Activated gamma-delta T cell (primary cell): ENCODE measurements at regions not wholly inside any gene's neighbourhood (a gene's known extent, or its start where the extent isn't known, plus 50 kb on each side); places are given as distances from the start of the nearest gene placed in this dataset.

Experiments
- DNase-seq: peaks from one replicate; lab custom pipeline; 2025; lab: John Stamatoyannopoulos, UW

DNA sequence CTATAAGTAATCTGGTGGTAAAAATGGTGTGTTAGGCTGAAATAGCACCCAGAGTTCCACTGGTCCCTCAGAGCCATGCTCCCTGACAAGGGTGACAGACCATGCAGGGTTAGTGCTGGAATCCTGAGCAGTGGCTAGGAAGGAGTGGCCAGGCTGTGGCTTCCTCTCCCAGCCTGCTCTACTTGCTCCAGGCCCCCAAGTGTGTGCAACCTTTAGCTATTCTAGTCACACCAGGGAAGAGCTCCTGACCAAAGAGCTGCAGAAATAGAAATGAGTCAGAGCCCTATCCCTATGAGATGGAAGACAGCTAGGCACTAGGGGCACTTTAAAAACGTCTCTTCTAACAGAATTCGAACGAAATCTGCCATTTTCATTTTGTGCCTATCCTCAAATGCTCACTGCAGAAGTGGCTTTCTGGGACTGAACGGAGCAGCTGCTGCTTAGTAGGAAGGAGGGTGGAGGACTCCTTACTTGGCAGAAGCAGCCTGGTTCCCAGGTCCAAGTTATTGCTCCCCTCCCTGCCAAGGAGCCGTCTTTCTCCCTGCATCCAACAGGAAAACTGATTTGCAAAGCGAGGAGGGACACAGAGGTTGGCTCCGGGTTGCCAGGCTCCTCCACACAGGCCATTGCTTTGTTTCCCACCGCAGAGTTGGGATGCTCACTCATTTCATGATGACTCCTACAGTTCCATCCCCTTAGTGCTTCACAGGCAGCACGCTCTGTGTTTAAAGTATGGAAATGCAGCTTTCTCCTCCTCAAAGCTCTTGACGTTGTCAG is 754.5 kb downstream of the C6orf118 start:
- no peak for DNase-seq

DNA sequence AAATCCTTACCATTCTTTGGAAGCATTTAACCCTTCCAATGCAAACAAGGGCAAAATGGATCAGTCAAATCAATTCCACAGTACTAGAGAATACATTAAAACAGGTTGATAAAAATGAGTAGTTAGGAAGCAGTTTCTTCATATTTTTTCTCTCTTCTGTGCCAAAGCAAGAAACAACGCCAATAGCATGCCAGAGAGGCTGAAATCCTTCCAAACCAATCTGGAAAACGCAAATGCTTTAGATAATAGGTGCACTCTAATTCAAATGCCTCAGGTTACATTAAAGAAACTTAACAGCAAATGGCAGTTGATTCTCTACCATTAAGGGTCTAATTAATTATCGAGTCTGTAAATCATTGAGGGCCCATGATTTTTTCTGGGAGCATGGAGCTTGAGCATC is 755.2 kb downstream of the C6orf118 start:
- no peak for DNase-seq

DNA sequence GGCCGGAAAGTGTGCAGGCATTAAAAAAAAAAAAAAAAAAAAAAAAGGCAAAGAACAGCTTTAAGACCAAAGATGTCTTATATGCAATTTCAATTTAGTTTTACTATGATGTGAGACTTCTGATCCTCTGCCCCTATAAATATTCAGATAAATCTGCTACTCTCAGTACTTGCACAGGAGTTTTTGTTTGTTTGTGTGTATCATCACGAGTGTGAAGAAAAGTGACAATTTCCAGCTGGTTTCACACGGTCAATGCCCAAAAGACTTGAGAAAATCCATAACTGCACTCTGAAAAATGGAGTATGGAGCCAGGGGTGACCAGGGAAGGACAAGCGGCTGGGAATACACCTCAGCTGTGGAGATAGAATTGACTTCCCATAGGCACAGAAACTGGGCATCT is 757.7 kb downstream of the C6orf118 start:
- no peak for DNase-seq

DNA sequence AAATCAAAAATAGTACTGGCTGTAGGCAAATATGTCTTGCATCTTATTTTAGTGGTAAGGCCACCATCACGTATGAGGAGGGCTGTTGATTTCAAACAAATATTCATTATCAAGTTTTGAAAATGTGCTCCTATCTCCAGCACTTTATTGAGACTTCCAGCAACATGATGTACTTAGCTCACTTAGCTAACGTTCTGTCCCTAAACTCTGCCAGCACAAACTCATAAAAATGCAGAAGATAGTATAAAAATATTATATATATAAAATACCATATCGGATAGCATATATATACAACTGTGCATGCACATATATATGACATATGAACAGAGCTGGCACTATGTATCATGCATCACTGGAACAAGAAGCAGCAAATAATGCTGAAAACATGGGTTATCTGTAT is 762.3 kb downstream of the C6orf118 start:
- DNase-seq: no peak

DNA sequence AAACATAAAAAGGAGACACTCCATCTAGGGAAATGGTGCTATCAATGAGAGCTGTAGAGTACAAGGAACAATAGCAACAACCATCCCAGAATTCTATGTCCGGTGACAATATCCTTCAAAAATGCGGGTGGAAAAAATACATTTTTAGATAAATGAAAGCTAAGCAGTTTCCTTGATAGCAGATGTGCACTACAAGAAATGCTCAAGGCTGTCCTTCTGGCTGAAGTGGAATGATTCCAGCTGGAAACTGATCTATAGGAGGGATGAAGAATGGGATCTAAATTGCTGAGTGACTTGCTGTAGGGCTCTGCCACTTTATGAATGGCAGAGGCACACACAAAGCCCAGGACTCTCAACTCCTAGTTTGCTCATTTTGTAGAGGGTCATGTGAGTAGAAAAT is 763.1 kb downstream of the C6orf118 start:
- no peak for DNase-seq

DNA sequence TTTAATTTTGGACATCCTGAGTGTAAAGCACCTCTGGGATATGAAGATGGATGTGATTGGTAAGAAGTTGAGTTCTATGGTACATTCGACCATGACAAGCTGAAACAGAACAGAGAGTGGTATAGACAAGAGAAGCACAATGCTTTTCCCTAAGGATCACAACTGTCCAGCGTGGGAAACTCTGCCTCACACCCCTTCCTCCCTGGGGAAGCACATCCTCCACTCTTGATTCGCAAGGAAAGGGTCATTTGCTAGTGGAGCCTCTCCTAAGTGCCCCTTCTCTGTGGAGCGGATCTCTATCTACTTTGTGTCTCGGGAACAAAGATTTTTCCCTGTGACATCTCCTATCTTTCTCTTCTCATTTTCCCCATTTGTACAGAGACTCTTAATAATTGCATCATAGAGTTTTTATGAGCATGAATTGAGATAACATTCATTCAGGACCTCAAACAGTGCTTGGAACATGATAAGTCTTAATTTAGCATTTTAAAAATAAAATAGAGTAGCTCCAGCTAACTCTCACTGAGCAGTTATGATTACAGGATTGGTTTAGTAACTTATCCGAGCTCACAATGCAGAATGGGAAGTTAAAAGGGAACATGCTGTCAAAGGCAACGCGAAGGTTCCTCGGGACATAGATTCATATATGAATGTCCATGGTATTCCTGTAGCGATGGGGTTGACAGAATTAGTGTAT is 775.2 kb downstream of the C6orf118 start:
- no peak for DNase-seq

DNA sequence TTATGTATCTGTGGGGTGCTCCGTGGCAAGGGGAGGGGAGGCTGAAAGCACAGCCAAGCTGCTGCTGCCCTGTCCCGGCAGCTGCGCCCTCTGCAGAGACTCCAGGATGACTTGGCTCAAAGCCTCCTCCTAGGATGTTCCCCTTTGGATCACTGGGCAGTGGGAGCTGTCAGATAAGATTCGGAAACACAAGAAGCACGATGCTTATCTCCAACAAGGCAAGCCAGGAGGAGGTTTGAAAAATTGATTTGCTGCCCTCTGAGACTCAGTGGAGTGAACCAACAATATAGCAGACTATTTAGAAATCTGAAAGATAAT is 776.4 kb downstream of the C6orf118 start:
- DNase-seq: no peak

DNA sequence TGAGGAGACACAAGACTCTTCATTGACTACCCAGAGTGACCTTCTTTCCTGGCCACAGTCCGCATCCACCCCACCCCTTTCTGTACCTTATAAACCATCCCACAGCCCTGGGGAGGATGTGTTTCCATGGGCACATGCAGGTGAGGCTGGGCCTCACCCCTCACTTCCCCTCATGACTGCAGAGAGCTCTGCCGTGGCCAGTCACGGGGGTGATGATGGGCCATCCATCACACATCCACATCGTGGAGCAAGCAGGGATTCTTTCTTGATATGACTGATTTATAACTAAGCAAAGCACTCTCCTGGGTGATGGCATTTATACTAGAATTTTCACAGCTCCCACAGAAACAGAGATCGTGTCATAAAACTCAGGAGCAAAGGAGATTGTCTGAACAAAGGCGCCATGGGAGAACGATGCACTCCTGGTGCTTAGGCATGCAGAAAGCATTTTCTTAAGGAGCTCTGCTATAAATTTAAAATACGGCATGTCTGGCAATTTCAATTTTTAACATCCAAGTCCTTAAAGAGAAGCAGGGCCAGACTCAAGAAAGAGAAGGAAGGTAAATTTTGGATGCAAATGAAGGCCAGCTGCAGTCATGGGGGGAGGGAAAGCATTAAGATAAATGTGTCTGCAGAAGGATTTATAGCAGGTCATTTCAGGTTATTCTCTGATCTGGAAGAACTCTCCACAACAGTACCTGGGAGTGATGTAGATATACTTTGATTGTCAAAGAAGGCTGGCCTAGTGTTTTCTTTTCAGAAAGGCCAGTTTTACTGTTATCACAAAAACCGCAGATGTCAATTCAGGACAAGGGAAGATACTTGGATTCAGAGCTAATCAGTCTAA is 777.0 kb downstream of the C6orf118 start:
- no peak for DNase-seq

DNA sequence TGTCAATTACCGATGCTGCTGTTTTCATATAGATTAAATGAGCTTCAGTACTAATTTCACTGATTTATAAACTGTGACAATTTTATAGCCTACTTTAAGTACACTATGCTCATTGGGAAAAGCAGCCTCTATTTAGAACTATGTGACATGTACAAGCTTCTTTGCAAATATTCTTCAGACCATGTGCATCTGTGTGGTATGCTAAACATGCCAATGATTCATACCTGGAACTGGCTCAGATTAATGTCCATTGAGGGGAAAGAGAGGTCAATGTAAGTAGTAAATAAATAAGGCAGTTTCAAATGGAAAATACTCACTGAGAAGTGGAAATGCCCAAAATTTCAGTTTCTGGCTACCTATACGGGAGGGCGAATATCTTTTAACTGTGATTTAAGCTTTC is 777.7 kb downstream of the C6orf118 start:
- no peak for DNase-seq

DNA sequence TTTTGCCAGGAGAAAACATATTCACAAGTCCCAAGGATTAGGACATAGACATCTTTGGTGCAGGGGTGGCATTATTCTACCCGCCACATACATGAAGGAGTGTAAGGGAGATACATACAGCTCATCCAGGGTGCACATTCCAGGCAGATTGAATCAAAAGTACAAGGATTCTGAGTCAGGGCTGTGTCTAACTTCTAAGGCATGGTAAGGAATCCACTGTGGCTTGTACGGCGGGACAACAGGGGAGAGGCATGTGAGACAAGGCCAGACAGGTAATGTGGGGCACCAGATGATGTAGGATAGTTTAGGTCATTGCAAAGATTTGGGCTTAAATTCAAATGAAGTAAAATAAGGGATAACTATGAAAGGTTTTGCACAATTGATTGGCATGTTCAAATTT is 780.9 kb downstream of the C6orf118 start:
- DNase-seq: no peak

DNA sequence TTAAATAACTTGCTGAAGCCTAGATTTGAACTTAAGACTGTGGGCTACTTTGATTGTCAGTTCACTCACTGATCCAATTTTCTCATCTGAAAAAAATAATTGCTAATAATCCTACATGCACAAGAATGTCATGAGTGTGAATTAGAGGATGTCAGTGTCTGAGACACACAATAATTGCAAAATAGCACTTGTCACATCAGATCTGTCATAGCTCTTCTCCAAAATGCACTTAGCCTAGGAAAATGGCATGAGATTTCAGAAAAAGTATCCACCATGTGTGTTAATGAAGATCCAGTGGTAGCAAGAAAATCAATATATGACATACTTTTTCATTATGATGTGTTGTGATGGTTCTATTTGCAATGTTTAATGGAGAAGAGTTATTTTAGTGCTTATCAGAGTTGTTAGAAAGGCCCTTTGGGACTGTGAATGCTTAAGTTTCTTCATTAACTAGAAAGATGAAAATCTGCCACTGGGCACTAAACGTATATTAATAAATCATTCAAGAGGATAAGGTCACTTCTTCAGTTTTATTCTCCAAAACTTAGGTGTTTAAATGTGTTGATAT is 786.2 kb downstream of the C6orf118 start:
- DNase-seq: no peak

DNA sequence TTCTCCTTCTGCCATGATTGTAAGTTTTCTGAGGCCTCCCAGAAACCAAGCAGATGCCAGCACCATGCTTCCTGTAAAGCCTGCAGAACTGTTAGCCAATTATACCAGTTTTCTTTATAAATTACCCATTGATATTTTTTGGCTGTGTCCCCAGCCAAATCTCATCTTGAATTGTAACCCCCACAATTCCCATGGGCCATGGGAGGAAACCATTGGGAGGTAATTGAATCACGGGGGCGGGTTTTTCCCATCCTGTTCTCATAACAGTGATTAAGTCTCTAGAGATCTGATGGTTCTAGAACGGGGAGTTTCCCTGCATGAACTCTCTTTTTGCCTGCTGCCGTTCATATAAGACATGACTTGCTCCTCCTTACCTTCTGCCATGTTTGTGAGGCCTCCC is 788.5 kb downstream of the C6orf118 start:
- DNase-seq: no peak

DNA sequence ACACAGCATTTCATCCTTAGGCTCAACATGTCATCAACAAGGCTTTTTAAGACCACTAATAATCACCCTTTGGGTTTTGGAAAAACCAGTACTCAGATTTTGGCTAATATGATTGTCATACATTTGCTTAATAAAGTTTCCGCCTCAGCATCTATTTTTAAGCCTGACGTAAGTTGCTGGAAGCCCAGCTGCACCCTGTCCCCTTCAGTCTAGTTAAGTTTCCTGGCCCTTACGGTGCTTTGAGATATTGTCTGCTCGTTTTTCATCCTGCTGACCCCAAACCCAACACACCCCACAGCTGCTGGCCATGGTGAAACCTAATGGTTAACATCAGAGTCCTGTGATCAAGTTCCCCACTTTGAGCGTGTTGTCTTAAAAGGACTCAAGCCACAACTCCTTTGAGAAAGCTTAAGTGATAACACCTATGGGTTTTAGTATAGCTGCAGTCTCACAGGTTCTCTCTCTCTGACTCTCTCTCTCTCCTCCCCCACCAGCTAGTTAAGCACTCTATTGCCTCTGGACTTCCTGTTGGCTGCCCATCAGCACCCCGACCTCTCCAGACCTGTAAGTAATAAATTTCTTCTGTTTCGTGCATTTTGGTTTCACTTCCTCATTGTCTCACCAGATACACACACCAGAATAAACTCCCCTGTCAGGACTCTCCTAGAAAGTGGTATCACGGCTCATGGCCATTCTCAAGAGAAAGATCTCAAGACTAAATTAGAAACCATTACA is 802.0 kb downstream of the C6orf118 start:
- no peak for DNase-seq

DNA sequence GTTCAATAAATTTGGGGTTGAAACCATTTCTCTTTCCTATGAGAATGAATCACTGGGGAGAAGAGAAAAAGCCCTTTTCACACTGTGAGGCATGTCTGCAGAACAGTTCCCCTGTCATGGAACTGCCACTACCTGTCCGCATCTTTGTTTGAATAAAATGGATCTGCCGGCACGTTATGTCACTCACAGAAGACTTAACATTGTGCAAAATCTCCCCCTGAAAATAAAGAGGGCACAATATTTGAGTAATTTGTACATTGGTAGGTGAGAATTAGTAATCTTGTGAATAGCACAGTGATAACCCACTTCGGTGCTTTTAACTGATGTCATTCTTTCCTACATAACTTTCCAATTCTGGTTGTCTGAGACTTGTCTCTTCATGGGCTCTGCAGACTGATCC is 804.0 kb downstream of the C6orf118 start:
- DNase-seq: no peak

DNA sequence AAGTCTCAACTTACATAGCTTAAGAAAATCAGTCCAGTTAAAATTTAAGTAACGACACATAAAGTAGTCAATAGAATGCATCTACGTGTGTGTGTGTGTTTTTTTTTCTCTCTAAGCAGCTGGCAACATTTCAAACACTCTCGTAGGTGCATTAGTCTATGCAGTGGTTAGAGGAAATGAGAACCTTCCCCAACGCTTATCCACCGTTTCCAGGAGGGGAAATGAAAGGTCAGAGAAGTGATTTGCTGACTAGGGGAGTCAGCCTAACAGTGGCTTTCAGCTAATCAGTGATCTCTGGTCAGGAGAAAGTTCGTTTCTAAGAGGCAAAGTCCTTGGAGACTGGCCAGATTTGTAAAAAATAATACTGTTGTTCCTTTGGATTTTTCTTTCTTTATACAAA is 806.6 kb downstream of the C6orf118 start:
- no peak for DNase-seq

DNA sequence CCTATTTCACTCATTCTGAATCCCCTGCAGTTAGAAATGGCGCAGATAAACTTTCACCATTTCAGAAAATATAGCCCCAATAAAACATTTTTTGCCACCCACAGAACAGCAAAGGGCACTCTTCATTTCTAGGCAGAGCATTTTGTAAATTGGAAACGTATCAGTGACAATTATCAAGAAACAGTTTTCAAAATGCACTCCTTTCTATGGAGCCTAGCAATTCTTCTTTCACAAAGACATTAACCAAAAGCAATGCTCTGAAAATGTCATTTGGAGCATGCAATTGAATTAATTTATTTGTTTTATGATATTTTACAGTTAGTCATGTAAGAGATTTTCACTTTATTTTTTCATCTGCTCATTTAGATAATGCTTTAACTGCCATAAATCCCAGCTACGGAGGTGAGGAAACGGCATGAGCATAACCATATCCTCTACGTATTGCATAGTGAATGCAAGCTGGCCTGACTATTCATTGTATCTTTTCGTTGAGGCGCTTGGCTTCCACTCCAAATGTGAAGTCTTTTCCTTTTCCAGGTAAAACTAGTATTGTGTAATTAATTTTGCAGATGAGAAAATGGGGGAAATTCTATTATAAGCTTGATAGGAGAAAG is 813.4 kb downstream of the C6orf118 start:
- DNase-seq: no peak

DNA sequence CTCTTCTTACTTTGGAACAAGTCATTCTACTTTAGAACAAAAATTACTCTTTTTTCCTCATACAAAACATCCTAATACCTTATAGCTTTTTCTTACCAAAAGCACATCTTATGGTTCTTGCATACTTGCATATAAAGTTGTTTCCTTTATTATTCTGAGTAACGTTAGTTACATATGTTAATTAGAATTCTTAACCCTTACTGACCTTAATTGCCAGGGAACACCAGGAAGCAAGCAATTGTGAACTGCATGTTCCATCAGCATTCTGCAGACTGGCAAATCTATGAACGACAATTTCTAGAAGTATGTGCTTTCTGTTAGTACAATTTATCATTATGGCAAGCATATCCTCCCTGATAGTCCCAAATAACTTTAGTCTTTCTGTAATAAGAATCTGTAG is 831.0 kb downstream of the C6orf118 start:
- DNase-seq: no peak

DNA sequence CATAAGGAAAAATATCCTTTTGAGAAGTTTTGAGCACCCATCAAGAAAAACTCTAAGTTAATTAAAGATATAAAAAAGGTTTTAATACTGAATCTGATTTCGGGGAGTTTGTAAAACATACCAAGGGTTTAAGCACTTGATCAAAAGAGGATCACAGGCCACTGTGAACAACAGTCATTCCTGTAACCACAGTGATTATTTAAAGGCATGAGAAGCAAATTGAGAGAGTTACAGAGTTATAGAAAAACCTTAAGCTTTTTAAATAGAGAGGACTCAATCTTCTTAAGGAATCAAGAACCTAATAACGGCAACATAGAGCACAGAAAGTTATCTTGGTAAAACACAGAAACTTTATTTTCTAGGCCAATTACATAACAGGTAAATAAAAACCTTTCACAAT is 831.6 kb downstream of the C6orf118 start:
- DNase-seq: no peak

DNA sequence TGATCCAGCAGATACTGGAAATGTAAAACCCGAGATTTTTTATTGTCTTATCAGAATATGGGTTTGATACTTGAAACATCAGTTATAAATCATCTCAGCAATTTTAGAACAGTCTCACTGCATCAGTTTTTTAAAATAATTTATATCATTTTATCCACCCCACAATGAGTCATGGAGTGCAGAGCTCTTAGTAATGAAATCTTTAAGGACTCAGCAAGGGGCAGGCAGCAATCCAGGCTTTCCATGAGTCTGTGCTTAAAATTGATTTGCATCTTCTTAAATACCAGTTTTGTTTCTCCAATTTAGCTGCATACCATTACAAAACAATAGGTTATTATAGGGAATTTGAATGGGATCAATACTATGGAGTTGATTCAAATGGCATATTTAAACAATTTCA is 832.3 kb downstream of the C6orf118 start:
- DNase-seq: no peak

DNA sequence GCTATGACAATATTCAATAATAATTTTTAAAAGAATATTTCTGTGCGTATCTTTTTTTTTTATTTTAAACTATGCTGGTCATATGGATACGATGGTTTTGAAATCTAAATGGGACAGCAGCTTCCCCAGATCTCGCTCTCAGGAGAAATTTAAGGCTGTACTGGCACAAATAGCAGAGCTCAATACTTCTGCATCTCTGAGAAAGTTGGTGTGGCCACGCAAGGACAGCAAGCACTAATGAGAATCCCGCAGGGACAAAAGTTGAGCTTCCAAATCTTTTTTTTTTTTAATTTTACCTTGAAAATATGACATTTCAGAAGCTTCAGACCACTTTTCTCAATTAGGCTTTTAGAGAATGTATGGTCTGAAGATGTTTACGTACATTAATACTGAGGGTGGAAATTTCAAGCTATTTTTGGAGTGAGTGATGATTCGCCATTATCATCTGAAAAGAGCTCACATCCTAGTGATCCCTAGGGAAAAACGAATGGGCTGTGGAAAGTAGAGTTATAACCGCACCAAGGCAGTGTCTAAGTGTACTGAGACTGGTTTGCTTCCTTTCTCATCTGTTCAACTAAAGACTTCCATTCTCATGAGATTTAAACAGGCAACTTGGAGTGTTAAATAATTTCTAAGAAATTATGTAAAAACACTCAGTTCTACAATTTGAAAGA is 840.0 kb downstream of the C6orf118 start:
- no peak for DNase-seq

DNA sequence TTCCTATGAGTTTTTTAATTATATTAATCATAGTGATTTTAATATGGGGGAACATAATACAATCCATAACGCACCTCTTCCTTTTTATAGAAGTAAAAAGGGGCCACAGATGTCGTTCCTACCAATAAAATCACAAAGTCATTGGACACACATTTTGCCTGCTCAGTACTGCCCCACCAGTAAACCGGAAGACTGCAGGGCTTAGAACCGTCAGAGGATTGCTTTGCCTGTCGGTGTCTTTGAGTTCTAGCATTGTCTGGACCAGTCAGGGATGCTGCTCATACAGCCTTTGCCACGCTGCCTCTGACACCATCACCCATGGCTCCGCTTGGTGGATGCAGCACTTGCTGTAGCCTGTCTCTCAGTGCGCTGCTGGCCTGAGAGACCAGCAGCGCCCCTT is 853.6 kb downstream of the C6orf118 start:
- no peak for DNase-seq
